K562 (cell line): ENCODE measurements at regions not wholly inside any gene's neighbourhood (a gene's known extent, or its start where the extent isn't known, plus 50 kb on each side); places are given as distances from the start of the nearest gene placed in this dataset.

Experiments used
- ATAC-seq: fragments of 200-7000 bp; cut with Tn5 transposase; 3 replicates; pipeline ENCODE4 v1.9.1; 2020; ENCODE audit warnings: moderate library complexity
- BruUV-seq: library from RNA; stranded (reverse); fragments of 400-500 nt; replicated peaks from 2 replicates; lab custom pipeline; 2021; lab: Mats Ljungman, UMichigan
- CTCF ChIA-PET: fragments of 300-600 bp; formaldehyde crosslinking; extraction: SDS; loops from one replicate; lab custom pipeline; 2021; ENCODE audit warnings: low intra/inter-chr PET ratio; lab: Yijun Ruan, JAX
- POLR2A ChIA-PET: fragments of 300-600, 350-650 bp; sonication (Branson Sonifier 250); formaldehyde crosslinking; extraction: SDS; loops from one replicate; lab custom pipeline; 2021; ENCODE audit warnings: antibody characterized with exemption, inconsistent platforms; lab: Yijun Ruan, JAX
- DNase-seq, 4 experiments: peaks; one replicate each; pipeline versions ENCODE4 v3.0.0 to v3.0.0-alpha.2; 2011 to 2018; ENCODE audit warnings: low spot score in 3 of 4, mixed read lengths in 3 of 4; ENCODE audit errors: extremely low read depth in 1 of 4
- FAIRE-seq: peaks from 2 replicates; lab custom pipeline; 2011; peaks lifted over from hg19 to GRCh38; lab: Jason Lieb, UNC
- H2AFZ ChIP-seq: 2 replicates; pipeline ENCODE4 v1.6.0; 2011; ENCODE audit warnings: low read depth, low read length, control low read depth, inconsistent platforms
- H3K27ac ChIP-seq: fragments of 200-600 bp; 3 replicates; pipeline ENCODE4 v1.8.0; 2011; ENCODE audit warnings: low read depth, mild to moderate bottlenecking, control low read depth, inconsistent platforms, low read length, moderate library complexity, mixed read lengths; ENCODE audit errors: extremely low read depth
- H3K27me3 ChIP-seq, 2 experiments: fragments of 300-600 bp in 1 of 2; 2 replicates in 1 of 2; 3 replicates in 1 of 2; pipeline versions ENCODE4 v1.6.0 to v1.8.0; 2011; ENCODE audit warnings: inconsistent platforms in 2 of 2, low read length in 2 of 2, mild to moderate bottlenecking in 1 of 2, mixed read lengths in 1 of 2, moderate library complexity in 1 of 2; ENCODE audit not compliant: control insufficient read depth in 2 of 2, insufficient read depth in 2 of 2
- H3K36me3 ChIP-seq: fragments of 300-600 bp; 3 replicates; pipeline ENCODE4 v1.8.0; 2011; ENCODE audit warnings: mild to moderate bottlenecking, low read length, inconsistent platforms; ENCODE audit not compliant: control insufficient read depth, insufficient read depth
- H3K4me1 ChIP-seq, 2 experiments: fragments of 200-600 bp in 1 of 2; replicated peaks in 1 of 2; 2 replicates in 1 of 2; 3 replicates in 1 of 2; pipeline versions ENCODE4 v1.5.1 to v1.8.0; 2011; ENCODE audit warnings: inconsistent platforms in 2 of 2, low read length in 2 of 2, mild to moderate bottlenecking in 1 of 2, mixed read lengths in 1 of 2, moderate library complexity in 1 of 2; ENCODE audit not compliant: control insufficient read depth in 2 of 2, insufficient read depth in 2 of 2
- H3K4me2 ChIP-seq: 2 replicates; pipeline ENCODE4 v1.6.1; 2011; ENCODE audit warnings: low read length, control low read depth, inconsistent platforms, mixed read lengths; ENCODE audit not compliant: insufficient read depth
- H3K4me3 ChIP-seq: fragments of 200-600 bp; sonication (generic), shearing (Covaris generic); 2 replicates; pipeline ENCODE4 v1.5.1; 2016; ENCODE audit warnings: control low read depth, inconsistent platforms
- H3K79me2 ChIP-seq: fragments of 200-600 bp; 3 replicates; pipeline ENCODE4 v1.8.0; 2011; ENCODE audit warnings: low read length, inconsistent platforms; ENCODE audit not compliant: control insufficient read depth, insufficient read depth
- H3K9ac ChIP-seq, 2 experiments: 2 replicates each; pipeline versions ENCODE4 v1.6.0 to v1.6.1; 2011; ENCODE audit warnings: low read depth in 2 of 2, low read length in 2 of 2, control low read depth in 1 of 2, inconsistent platforms in 1 of 2, mild to moderate bottlenecking in 1 of 2, mixed read lengths in 1 of 2; ENCODE audit not compliant: insufficient read depth in 1 of 2
- H3K9me1 ChIP-seq: one replicate; pipeline ENCODE4 v1.6.0; 2011; ENCODE audit warnings: inconsistent platforms, mild to moderate bottlenecking, low read length, moderate library complexity; ENCODE audit not compliant: control insufficient read depth, insufficient read depth
- H3K9me3 ChIP-seq: replicated peaks from 2 replicates; pipeline ENCODE4 v1.5.1; 2011; ENCODE audit warnings: low read depth, low read length, inconsistent platforms; ENCODE audit not compliant: control insufficient read depth, insufficient read depth
- H4K20me1 ChIP-seq: replicated peaks from 2 replicates; pipeline ENCODE4 v1.6.1; 2011; ENCODE audit warnings: low read length, inconsistent platforms, mixed read lengths; ENCODE audit not compliant: control insufficient read depth, insufficient read depth
- BACH1 ChIP-seq: fragments of 200-800 bp; sonication (Bioruptor generic); IDR thresholded peaks from 2 replicates; pipeline ENCODE4 v1.6.1; 2016; ENCODE audit warnings: missing genetic modification characterization, missing compliant biosample characterization
- CBX3 ChIP-seq, 2 experiments: IDR thresholded peaks; 1 replicate in 1 of 2; 2 replicates in 1 of 2; pipeline ENCODE4 v1.6.1; 2012; ENCODE audit warnings: inconsistent platforms in 2 of 2, low read length in 2 of 2, borderline replicate concordance in 1 of 2, control low read depth in 1 of 2
- CXXC5 ChIP-seq: fragments of 250-450 bp; sonication (Bioruptor Pico); IDR thresholded peaks from 2 replicates; pipeline ENCODE4 v1.8.0; 2022; ENCODE audit warnings: inconsistent platforms, mild to moderate bottlenecking, moderate library complexity
- HEY1 ChIP-seq: fragments of 250-450 bp; sonication (Bioruptor Pico); IDR thresholded peaks from 2 replicates; pipeline ENCODE4 v1.5.0; 2020; ENCODE audit warnings: mild to moderate bottlenecking, moderate library complexity, borderline replicate concordance
- RBBP5 ChIP-seq: fragments of 200-600 bp; sonication (generic); IDR thresholded peaks from 2 replicates; pipeline ENCODE4 v1.6.1; 2012; ENCODE audit warnings: borderline replicate concordance, mild to moderate bottlenecking, low read length, control low read depth, inconsistent platforms; ENCODE audit not compliant: insufficient read depth, poor library complexity, severe bottlenecking
- SAFB2 ChIP-seq: fragments of 200-400 bp; formaldehyde crosslinking; IDR thresholded peaks from 2 replicates; pipeline ENCODE4 v1.6.1; 2018; ENCODE audit warnings: borderline replicate concordance, low read length, low read depth, moderate library complexity; ENCODE audit not compliant: severe bottlenecking
- SRSF9 ChIP-seq: fragments of 200-400 bp; formaldehyde crosslinking; IDR thresholded peaks from 2 replicates; pipeline ENCODE4 v1.6.1; 2017; ENCODE audit warnings: low read depth, low read length, borderline replicate concordance
- ZBTB17 ChIP-seq: fragments of 450-650 bp; formaldehyde crosslinking; IDR thresholded peaks from 2 replicates; pipeline ENCODE4 v1.4.0; 2020; ENCODE audit warnings: mild to moderate bottlenecking
- ZNF197 ChIP-seq: fragments of 200-800 bp; sonication (Bioruptor generic); IDR thresholded peaks from 2 replicates; pipeline ENCODE4 v1.6.1; 2016; ENCODE audit warnings: low read depth, missing genetic modification characterization, missing compliant biosample characterization
- ZNF639 ChIP-seq, 2 experiments: fragments of 200-800 bp in 1 of 2; sonication (Bioruptor generic) in 1 of 2; sonication (generic) in 1 of 2; formaldehyde crosslinking in 1 of 2; IDR thresholded peaks in 1 of 2; conservative IDR thresholded peaks in 1 of 2; 2 replicates each; pipeline versions ENCODE4 v1.5.0 to v1.6.1; 2016 to 2020; ENCODE audit warnings: missing compliant biosample characterization in 1 of 2, missing genetic modification characterization in 1 of 2, missing genetic modification reagents in 1 of 2
- ZNF644 ChIP-seq: fragments of 200-800 bp; sonication (Bioruptor generic); IDR thresholded peaks from 2 replicates; pipeline ENCODE4 v1.6.1; 2016; ENCODE audit warnings: low read depth, missing genetic modification characterization, missing compliant biosample characterization
- ZNF696 ChIP-seq: fragments of 250-450 bp; sonication (Bioruptor Pico); conservative IDR thresholded peaks from 2 replicates; pipeline ENCODE4 v1.4.0; 2020; ENCODE audit warnings: mild to moderate bottlenecking, moderate library complexity
- ZNF764 ChIP-seq: fragments of 250-450 bp; sonication (Bioruptor Pico); IDR thresholded peaks from 2 replicates; pipeline ENCODE4 v1.4.0; 2020; ENCODE audit warnings: low read depth, mild to moderate bottlenecking, moderate library complexity
- ZNF785 ChIP-seq: fragments of 250-450 bp; sonication (Bioruptor Pico); IDR thresholded peaks from 2 replicates; pipeline ENCODE4 v1.4.0; 2020; ENCODE audit warnings: mild to moderate bottlenecking
- WGBS: fragments of 100-300 bp; shearing (Covaris generic); methylation state at CpG from one replicate; pipeline ENCODE4 v1.1.6; 2016; ENCODE audit warnings: low coverage, mixed read lengths; ENCODE audit not compliant: insufficient coverage; ENCODE audit errors: missing lambda C conversion rate; 5-methylcytosine and 5-hydroxymethylcytosine counted together
- in situ Hi-C: fragments of 300-500 bp; cut with MboI; formaldehyde crosslinking; loops from 4 replicates; pipeline ENCODE4 v1.15.0; 2018; ENCODE audit warnings: inconsistent platforms, mixed read lengths
- intact Hi-C: fragments of 100-400 bp; cut with micrococcal nuclease; formaldehyde crosslinking; loops from 2 replicates; pipeline ENCODE4 v1.14.2; 2022
- TF ChIP-seq, protein P1 (sequence below): fragments of 450-650 bp; IDR thresholded peaks from 2 replicates; pipeline ENCODE4 v1.6.1; 2018; ENCODE audit not compliant: partially characterized antibody

- no peak for TF ChIP-seq ZNF785 (CRISPR knock-in tag)
- TF ChIP-seq SAFB2, result no peak
- no peak for TF ChIP-seq CBX3 (IDR thresholded peaks at IDR 0.05; ENCODE audit: borderline replicate concordance in 1 of 2, low read length in 2 of 2)
- no peak for TF ChIP-seq ZBTB17 (CRISPR knock-in tag)
Observed at GRCh38 chr13:56837161-56837560, 303.6 kb upstream of the PRR20A start (continued).

DNA sequence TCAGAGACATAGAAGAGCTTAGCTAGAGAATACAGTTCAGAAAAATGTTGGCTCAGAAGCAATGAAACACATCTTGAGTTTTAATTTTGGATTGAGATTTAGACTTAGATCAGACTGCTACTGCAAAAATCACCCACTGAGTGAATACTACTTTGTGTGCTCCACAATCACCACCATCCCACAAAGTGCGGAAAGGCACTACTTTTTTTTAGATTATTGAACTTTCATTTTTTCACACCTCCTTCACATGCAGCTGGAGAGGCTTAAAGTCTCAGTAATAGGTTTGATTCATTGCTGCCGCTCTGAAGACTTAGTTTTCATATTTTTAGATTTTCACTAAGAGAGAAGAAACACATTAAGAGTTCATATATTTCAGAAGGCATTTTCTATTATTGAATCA, 289.9 kb upstream of the PRR20A start:
- Histone ChIP-seq H3K79me2 (no peaks in the 10 kb centered on the region), H4K20me1 (no peaks in the 10 kb centered on the region), H3K4me2 (no peak overlapping the region), H3K27ac (no peak overlapping the region), H3K9me3 (no peaks in the 10 kb centered on the region), H2AFZ (no peak overlapping the region)
- TF ChIP-seq RBBP5 (no peak), SRSF9 (no peak), ZNF764 (no peak), CXXC5 (CRISPR knock-in tag) (no peak), ZNF696 (CRISPR knock-in tag) (no peak), ZNF639 (CRISPR knock-in tag; conservative IDR thresholded peaks at IDR 0.05 in 1 of 2, IDR thresholded peaks at IDR 0.05 in 1 of 2) (no peak), ZNF644 (no peak), BACH1 (no peak), ZNF197 (CRISPR knock-in tag) (no peak), HEY1 (CRISPR knock-in tag) (no peak)
- TF ChIP-seq, protein P1, sequence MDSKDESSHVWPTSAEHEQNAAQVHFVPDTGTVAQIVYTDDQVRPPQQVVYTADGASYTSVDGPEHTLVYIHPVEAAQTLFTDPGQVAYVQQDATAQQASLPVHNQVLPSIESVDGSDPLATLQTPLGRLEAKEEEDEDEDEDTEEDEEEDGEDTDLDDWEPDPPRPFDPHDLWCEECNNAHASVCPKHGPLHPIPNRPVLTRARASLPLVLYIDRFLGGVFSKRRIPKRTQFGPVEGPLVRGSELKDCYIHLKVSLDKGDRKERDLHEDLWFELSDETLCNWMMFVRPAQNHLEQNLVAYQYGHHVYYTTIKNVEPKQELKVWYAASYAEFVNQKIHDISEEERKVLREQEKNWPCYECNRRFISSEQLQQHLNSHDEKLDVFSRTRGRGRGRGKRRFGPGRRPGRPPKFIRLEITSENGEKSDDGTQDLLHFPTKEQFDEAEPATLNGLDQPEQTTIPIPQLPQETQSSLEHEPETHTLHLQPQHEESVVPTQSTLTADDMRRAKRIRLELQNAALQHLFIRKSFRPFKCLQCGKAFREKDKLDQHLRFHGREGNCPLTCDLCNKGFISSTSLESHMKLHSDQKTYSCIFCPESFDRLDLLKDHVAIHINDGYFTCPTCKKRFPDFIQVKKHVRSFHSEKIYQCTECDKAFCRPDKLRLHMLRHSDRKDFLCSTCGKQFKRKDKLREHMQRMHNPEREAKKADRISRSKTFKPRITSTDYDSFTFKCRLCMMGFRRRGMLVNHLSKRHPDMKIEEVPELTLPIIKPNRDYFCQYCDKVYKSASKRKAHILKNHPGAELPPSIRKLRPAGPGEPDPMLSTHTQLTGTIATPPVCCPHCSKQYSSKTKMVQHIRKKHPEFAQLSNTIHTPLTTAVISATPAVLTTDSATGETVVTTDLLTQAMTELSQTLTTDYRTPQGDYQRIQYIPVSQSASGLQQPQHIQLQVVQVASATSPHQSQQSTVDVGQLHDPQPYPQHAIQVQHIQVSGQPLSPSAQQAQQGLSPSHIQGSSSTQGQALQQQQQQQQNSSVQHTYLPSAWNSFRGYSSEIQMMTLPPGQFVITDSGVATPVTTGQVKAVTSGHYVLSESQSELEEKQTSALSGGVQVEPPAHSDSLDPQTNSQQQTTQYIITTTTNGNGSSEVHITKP, result no peak
- TF ChIP-seq, all 486 proteins: peak for 0
- intact Hi-C loops, result no loop called here
- Histone ChIP-seq H3K36me3 (no peaks in the 10 kb centered on the region), H3K4me1 (no peaks in the 10 kb centered on the region), H3K9ac (no peak overlapping the region), H3K27me3 (no peaks in the 10 kb centered on the region), H3K4me3 (no peak overlapping the region), H3K9me1 (no peaks in the 10 kb centered on the region)
- 12% methylated on average over 2 of the region's 2 CpGs for WGBS
- no TSS peak for BruUV-seq
- in situ Hi-C loops, result no loop called here
- DNase-seq, result no peak
- CTCF ChIA-PET, result no interaction called here
- no peak for FAIRE-seq
- no peak for ATAC-seq
- POLR2A ChIA-PET, result no interaction called here
